HEK293T (cell line): ENCODE measurements at regions not wholly inside any gene's neighbourhood (a gene's known extent, or its start where the extent isn't known, plus 50 kb on each side); places are given as distances from the start of the nearest gene placed in this dataset.

Source experiments
- CTCF ChIA-PET: fragments of 350-600 bp; formaldehyde crosslinking; extraction: SDS; loops from one replicate; lab custom pipeline; 2021; ENCODE audit warnings: antibody characterized with exemption, inconsistent platforms; lab: Yijun Ruan, JAX
- POLR2A ChIA-PET: fragments of 350-600 bp; formaldehyde crosslinking; extraction: SDS; loops from one replicate; lab custom pipeline; 2020; ENCODE audit warnings: antibody characterized with exemption, inconsistent platforms; lab: Yijun Ruan, JAX
- DNase-seq: peaks from one replicate; pipeline ENCODE4 v3.0.0; 2012; ENCODE audit warnings: mixed read lengths; ENCODE audit errors: extremely low spot score
- ARNT ChIP-seq: fragments of 450-650 bp; IDR thresholded peaks from 2 replicates; pipeline ENCODE4 v1.6.1; 2017; ENCODE audit warnings: mild to moderate bottlenecking
- BHLHE40 ChIP-seq: fragments of 450-650 bp; IDR thresholded peaks from 2 replicates; pipeline ENCODE4 v1.6.1; 2016; ENCODE audit warnings: mild to moderate bottlenecking, moderate library complexity, borderline replicate concordance
- CTBP1 ChIP-seq: fragments of 450-650 bp; IDR thresholded peaks from 2 replicates; pipeline ENCODE4 v1.6.1; 2016; ENCODE audit warnings: borderline replicate concordance
- ELF4 ChIP-seq: fragments of 450-650 bp; IDR thresholded peaks from 2 replicates; pipeline ENCODE4 v1.6.1; 2017; ENCODE audit warnings: antibody characterized with exemption
- FOXA1 ChIP-seq: fragments of 450-650 bp; IDR thresholded peaks from 2 replicates; pipeline ENCODE4 v1.6.1; 2016; ENCODE audit warnings: mild to moderate bottlenecking
- FOXK2 ChIP-seq: fragments of 450-650 bp; IDR thresholded peaks from 2 replicates; pipeline ENCODE4 v1.6.1; 2016; ENCODE audit warnings: mild to moderate bottlenecking
- FOXM1 ChIP-seq: fragments of 450-650 bp; IDR thresholded peaks from 2 replicates; pipeline ENCODE4 v1.6.1; 2017; ENCODE audit warnings: mild to moderate bottlenecking, borderline replicate concordance
- HDGF ChIP-seq: fragments of 450-650 bp; IDR thresholded peaks from 2 replicates; pipeline ENCODE4 v1.6.1; 2017; ENCODE audit warnings: antibody characterized with exemption, borderline replicate concordance
- L3MBTL2 ChIP-seq: fragments of 450-650 bp; conservative IDR thresholded peaks from 2 replicates; pipeline ENCODE4 v1.6.1; 2016; ENCODE audit warnings: mild to moderate bottlenecking
- LEF1 ChIP-seq: fragments of 450-650 bp; IDR thresholded peaks from 2 replicates; pipeline ENCODE4 v1.6.1; 2017; ENCODE audit warnings: mild to moderate bottlenecking, borderline replicate concordance
- NFRKB ChIP-seq: fragments of 450-650 bp; IDR thresholded peaks from 2 replicates; pipeline ENCODE4 v1.6.1; 2016; ENCODE audit warnings: mild to moderate bottlenecking, moderate library complexity
- PKNOX1 ChIP-seq: fragments of 450-650 bp; IDR thresholded peaks from 2 replicates; pipeline ENCODE4 v1.6.1; 2016
- SP1 ChIP-seq: fragments of 450-650 bp; IDR thresholded peaks from 2 replicates; pipeline ENCODE4 v1.6.1; 2017
- SUZ12 ChIP-seq: fragments of 450-650 bp; IDR thresholded peaks from 2 replicates; pipeline ENCODE4 v1.6.1; 2016; ENCODE audit warnings: mild to moderate bottlenecking
- TARDBP ChIP-seq: fragments of 450-650 bp; IDR thresholded peaks from 2 replicates; pipeline ENCODE4 v1.6.1; 2016
- ZNF384 ChIP-seq: fragments of 450-650 bp; IDR thresholded peaks from 2 replicates; pipeline ENCODE4 v1.6.1; 2016

GRCh38 chr10:14385596-14386593 is 55.2 kb upstream of the FRMD4A start:
- no peak for TF ChIP-seq PKNOX1
- TF ChIP-seq L3MBTL2 = no peak
- TF ChIP-seq SUZ12 = no peak
- POLR2A ChIA-PET = no interaction called here
- CTCF ChIA-PET = interaction anchor here (1.3 kb wide), 1 partner anchor 14 kb away, joined by 4 read pairs; no protein-coding TSS in a partner anchor
- DNase-seq = no peak

- POLR2A ChIA-PET = no interaction called here
- TF ChIP-seq FOXK2 (no peak), NFRKB (no peak), TARDBP (no peak), ZNF384 (no peak)
- DNase-seq = no peak
- CTCF ChIA-PET = interaction anchor here (1.3 kb wide), 1 partner anchor 13 kb away, joined by 4 read pairs; no protein-coding TSS in a partner anchor
These were observed 54.2 kb upstream of the FRMD4A start for GRCh38 chr10:14384915-14385314.

- no peak for TF ChIP-seq SP1
- TF ChIP-seq TARDBP = no peak
- no peak for TF ChIP-seq HDGF
- no peak for DNase-seq
- CTCF ChIA-PET = interaction anchor here (0.6 kb wide), 1 partner anchor 9 kb away, joined by 3 read pairs; no protein-coding TSS in a partner anchor
- POLR2A ChIA-PET = no interaction called here
These were observed 53.5 kb upstream of the FRMD4A start for GRCh38 chr10:14384116-14384730.

- ChIA-PET POLR2A (no interaction called here), CTCF (interaction anchor here (0.6 to 1.1 kb wide), 2 partner anchors 8 to 29 kb away, joined by 3 read pairs; no protein-coding TSS in a partner anchor)
- no peak for DNase-seq
- TF ChIP-seq ZNF384 (no peak), SUZ12 (no peak), LEF1 (no peak), L3MBTL2 (no peak), BHLHE40 (no peak), FOXM1 (no peak), SP1 (no peak), CTBP1 (no peak), ELF4 (no peak), PKNOX1 (no peak)
These were observed 52.5 kb upstream of the FRMD4A start for GRCh38 chr10:14383266-14383665.

- ChIA-PET POLR2A (no interaction called here), CTCF (interaction anchor here (1.1 kb wide), 1 partner anchor 28 kb away, joined by 3 read pairs; no protein-coding TSS in a partner anchor)
- TF ChIP-seq FOXM1 = no peak
- no peak for DNase-seq
These were observed 51.8 kb upstream of the FRMD4A start for GRCh38 chr10:14382531-14382930.

GRCh38 chr10:14382022-14382421 is 51.3 kb upstream of the FRMD4A start:
- POLR2A ChIA-PET = no interaction called here
- CTCF ChIA-PET = no interaction called here
- TF ChIP-seq ARNT (no peak), NFRKB (no peak), L3MBTL2 (no peak), ZNF384 (no peak), TARDBP (no peak), BHLHE40 (no peak), HDGF (no peak), ELF4 (no peak), FOXK2 (no peak), PKNOX1 (no peak), LEF1 (no peak), SUZ12 (no peak), SP1 (no peak), FOXA1 (no peak), CTBP1 (no peak), FOXM1 (no peak)
- no peak for DNase-seq

- ChIA-PET POLR2A (no interaction called here), CTCF (no interaction called here)
- TF ChIP-seq CTBP1 = no peak
- no peak for TF ChIP-seq FOXA1
- TF ChIP-seq FOXM1 = no peak
- no peak for TF ChIP-seq PKNOX1
- TF ChIP-seq ARNT = no peak
- DNase-seq = no peak
These were observed 50.8 kb upstream of the FRMD4A start for GRCh38 chr10:14381475-14381874.
